IMR-90 (cell line): ENCODE measurements at regions not wholly inside any gene's neighbourhood (a gene's known extent, or its start where the extent isn't known, plus 50 kb on each side); places are given as distances from the start of the nearest gene placed in this dataset.

Experiments
- ATAC-seq: fragments of 200-7000 bp; cut with Tn5 transposase; 2 replicates; pipeline ENCODE4 v1.9.1; 2020; ENCODE audit warnings: low read depth, mild to moderate bottlenecking, moderate library complexity
- BruUV-seq: library from RNA; stranded (reverse); fragments of 400-500 nt; replicated peaks from 2 replicates; lab custom pipeline; 2021; lab: Mats Ljungman, UMichigan
- CTCF ChIA-PET: fragments of 300-600 bp; formaldehyde crosslinking; extraction: SDS; loops from one replicate; lab custom pipeline; 2021; ENCODE audit warnings: antibody characterized with exemption; lab: Yijun Ruan, JAX
- POLR2A ChIA-PET: fragments of 300-600 bp; sonication (Branson Sonifier 250); formaldehyde crosslinking; loops from one replicate; lab custom pipeline; 2022; ENCODE audit warnings: antibody characterized with exemption; ENCODE audit not compliant: unreplicated experiment; lab: Charles Lee
- DNase-seq: peaks from one replicate; pipeline ENCODE4 v3.0.0; 2013
- H2AFZ ChIP-seq: replicated peaks from 2 replicates; pipeline ENCODE3; 2013; ENCODE audit warnings: low read length, mild to moderate bottlenecking; ENCODE audit not compliant: poor library complexity
- H2AK5ac ChIP-seq: 2 replicates; pipeline ENCODE4 v1.6.1; 2013; ENCODE audit warnings: low read depth, low read length, inconsistent platforms
- H2AK9ac ChIP-seq: replicated peaks from 2 replicates; pipeline ENCODE3; 2013; ENCODE audit warnings: mild to moderate bottlenecking, low read depth, low read length, moderate library complexity; ENCODE audit not compliant: poor library complexity
- H2BK120ac ChIP-seq: 2 replicates; pipeline ENCODE4 v1.6.1; 2013; ENCODE audit warnings: low read depth, low read length, inconsistent platforms
- H2BK15ac ChIP-seq: 3 replicates; pipeline ENCODE4 v1.6.1; 2013; ENCODE audit warnings: low read depth, low read length, inconsistent platforms
- H2BK20ac ChIP-seq: 2 replicates; pipeline ENCODE4 v1.6.1; 2013; ENCODE audit warnings: low read depth, mild to moderate bottlenecking, inconsistent platforms, low read length, moderate library complexity
- H2BK5ac ChIP-seq: 2 replicates; pipeline ENCODE4 v1.6.1; 2013; ENCODE audit warnings: mild to moderate bottlenecking, low read depth, low read length, inconsistent platforms; ENCODE audit not compliant: poor library complexity, severe bottlenecking
- H3K14ac ChIP-seq: replicated peaks from 2 replicates; pipeline ENCODE4 v1.6.1; 2013; ENCODE audit warnings: low read depth, low read length, inconsistent platforms
- H3K18ac ChIP-seq: 2 replicates; pipeline ENCODE4 v1.6.1; 2013; ENCODE audit warnings: low read depth, low read length, control low read depth
- H3K23ac ChIP-seq: 2 replicates; pipeline ENCODE4 v1.6.1; 2013; ENCODE audit warnings: low read depth, low read length, inconsistent platforms
- H3K27ac ChIP-seq: 2 replicates; pipeline ENCODE4 v1.5.1; 2013; ENCODE audit warnings: mild to moderate bottlenecking, control low read depth, low read length; ENCODE audit not compliant: insufficient read depth
- H3K27me3 ChIP-seq: 2 replicates; pipeline ENCODE4 v1.6.1; 2013; ENCODE audit warnings: low read length; ENCODE audit not compliant: control insufficient read depth, insufficient read depth
- H3K36me3 ChIP-seq: 2 replicates; pipeline ENCODE4 v1.6.1; 2013; ENCODE audit warnings: low read length, mixed read lengths; ENCODE audit not compliant: control insufficient read depth, insufficient read depth
- H3K4ac ChIP-seq: 2 replicates; pipeline ENCODE4 v1.6.1; 2013; ENCODE audit warnings: low read depth, low read length, inconsistent platforms
- H3K4me1 ChIP-seq: 2 replicates; pipeline ENCODE4 v1.6.1; 2013; ENCODE audit warnings: low read length, mixed read lengths; ENCODE audit not compliant: control insufficient read depth, insufficient read depth
- H3K4me2 ChIP-seq: 2 replicates; pipeline ENCODE4 v1.6.1; 2013; ENCODE audit warnings: low read depth, mild to moderate bottlenecking, control low read depth, low read length, moderate library complexity
- H3K4me3 ChIP-seq: 2 replicates; pipeline ENCODE4 v1.5.1; 2013; ENCODE audit warnings: low read depth, mild to moderate bottlenecking, control low read depth, low read length, moderate library complexity; ENCODE audit not compliant: insufficient read depth
- H3K56ac ChIP-seq: 2 replicates; pipeline ENCODE4 v1.6.1; 2013; ENCODE audit warnings: low read length, inconsistent platforms; ENCODE audit not compliant: insufficient read depth; ENCODE audit errors: extremely low read depth
- H3K79me1 ChIP-seq, 2 experiments: 2 replicates each; pipeline ENCODE4 v1.6.1; 2013; ENCODE audit warnings: low read length in 2 of 2, inconsistent platforms in 1 of 2, low read depth in 1 of 2
- H3K9ac ChIP-seq: 2 replicates; pipeline ENCODE4 v1.6.1; 2013; ENCODE audit warnings: low read depth, low read length, control low read depth
- H3K9me1 ChIP-seq: 2 replicates; pipeline ENCODE4 v1.6.1; 2013; ENCODE audit warnings: low read length, inconsistent platforms; ENCODE audit not compliant: insufficient read depth
- H3K9me3 ChIP-seq: 2 replicates; pipeline ENCODE4 v1.6.1; 2013; ENCODE audit warnings: low read length; ENCODE audit not compliant: control insufficient read depth, insufficient read depth
- H4K20me1 ChIP-seq: 2 replicates; pipeline ENCODE4 v1.6.1; 2013; ENCODE audit warnings: low read length, inconsistent platforms; ENCODE audit not compliant: insufficient read depth
- H4K5ac ChIP-seq: 2 replicates; pipeline ENCODE4 v1.6.1; 2013; ENCODE audit warnings: mild to moderate bottlenecking, low read depth, low read length, control low read depth
- H4K8ac ChIP-seq, 2 experiments: 2 replicates each; pipeline ENCODE4 v1.6.1; 2013; ENCODE audit warnings: low read depth in 2 of 2, low read length in 2 of 2, control low read depth in 1 of 2, inconsistent platforms in 1 of 2
- H4K91ac ChIP-seq: 2 replicates; pipeline ENCODE4 v1.6.1; 2013; ENCODE audit warnings: low read depth, low read length, inconsistent platforms; ENCODE audit not compliant: insufficient read depth
- BHLHE40 ChIP-seq: fragments of 150-350 bp; IDR thresholded peaks from 2 replicates; pipeline ENCODE4 v1.6.1; 2016; ENCODE audit warnings: mild to moderate bottlenecking, low read depth, low read length
- CEBPB ChIP-seq: IDR thresholded peaks from 2 replicates; pipeline ENCODE4 v1.6.1; 2012; ENCODE audit warnings: low read depth, low read length, improper control_type of control experiment
- CHD1 ChIP-seq: IDR thresholded peaks from 2 replicates; pipeline ENCODE4 v1.6.1; 2012; ENCODE audit warnings: low read depth, low read length, improper control_type of control experiment
- ELK1 ChIP-seq: fragments of 150-350 bp; IDR thresholded peaks from 2 replicates; pipeline ENCODE4 v1.6.1; 2016; ENCODE audit warnings: low read depth, mild to moderate bottlenecking, low read length, moderate library complexity, borderline replicate concordance
- MAZ ChIP-seq: IDR thresholded peaks from 2 replicates; pipeline ENCODE4 v1.6.1; 2012; ENCODE audit warnings: low read depth, mild to moderate bottlenecking, low read length, improper control_type of control experiment, moderate library complexity, borderline replicate concordance
- RFX5 ChIP-seq: IDR thresholded peaks from 2 replicates; pipeline ENCODE4 v1.8.0; 2012; ENCODE audit warnings: low read depth, mild to moderate bottlenecking, low read length, moderate library complexity
- dilution Hi-C: fragments of 300-500 bp; cut with HindIII; formaldehyde crosslinking; loops from one replicate; pipeline ENCODE4 v1.14.3; 2018; ENCODE audit warnings: low sequenced_read_pairs; ENCODE audit not compliant: unreplicated experiment
- in situ Hi-C: fragments of 300-500 bp; cut with MboI; formaldehyde crosslinking; loops from 3 replicates; pipeline ENCODE4 v1.14.3; 2019; ENCODE audit warnings: low sequenced_read_pairs, inconsistent platforms, mixed read lengths
- intact Hi-C: fragments of 100-400 bp; cut with micrococcal nuclease; formaldehyde crosslinking; loops from 2 replicates; pipeline ENCODE4 v1.10.0; 2022

GRCh38 chr21:17967319-17967718, 148.2 kb upstream of the C21orf91 start:
- Histone ChIP-seq H3K4me1 (no peaks in the 10 kb centered on the region), H3K9me3 (0 out of 2 replicates have a peak, but pooled peaks cover 3% of the 10 kb centered on the region), H3K36me3 (no peaks in the 10 kb centered on the region), H2BK5ac (no peak overlapping the region), H4K8ac (no peak overlapping the region), H3K56ac (no peak overlapping the region), H2AFZ (no peak overlapping the region), H2BK20ac (no peak overlapping the region), H3K27me3 (no peaks in the 10 kb centered on the region), H2AK5ac (no peak overlapping the region), H3K14ac (no peak overlapping the region), H3K79me1 (no peaks in the 10 kb centered on the region), H3K4me2 (no peak overlapping the region), H3K4ac (no peak overlapping the region), H2AK9ac (no peak overlapping the region), H4K91ac (no peak overlapping the region), H3K23ac (no peak overlapping the region), H2BK15ac (no peak overlapping the region), H3K4me3 (no peak overlapping the region), H3K9me1 (no peaks in the 10 kb centered on the region), H3K9ac (no peak overlapping the region), H3K18ac (no peak overlapping the region), H2BK120ac (no peak overlapping the region), H3K27ac (no peak overlapping the region), H4K20me1 (no peaks in the 10 kb centered on the region), H4K5ac (no peak overlapping the region)
- dilution Hi-C loops (no loop called here), intact Hi-C loops (no loop called here), in situ Hi-C loops (no loop called here)
- no peak for DNase-seq
- ATAC-seq, result no peak
- ChIA-PET CTCF (no interaction called here), POLR2A (no interaction called here)
- TF ChIP-seq ELK1 (no peak), CHD1 (no peak), RFX5 (no peak), CEBPB (no peak), MAZ (no peak), BHLHE40 (no peak)
- no TSS peak for BruUV-seq
